T-helper 1 cell treated with Interleukin-12 subunit alpha and Interleukin-12 subunit beta and Interleukin-4 antibody, amounts not matched to agents 30 μg/mL and 1 μg/mL, for 36 hours (primary cell): ENCODE measurements at regions not wholly inside any gene's neighbourhood (a gene's known extent, or its start where the extent isn't known, plus 50 kb on each side); places are given as distances from the start of the nearest gene placed in this dataset.

ENCODE experiments used
- H3K27ac Mint-ChIP-seq: one replicate; pipeline ENCODE4 v1.8.0; 2021; ENCODE audit warnings: mild to moderate bottlenecking, mixed read lengths
- H3K27me3 Mint-ChIP-seq: one replicate; pipeline ENCODE4 v1.8.0; 2021; ENCODE audit warnings: low read depth, mixed read lengths
- H3K36me3 Mint-ChIP-seq: one replicate; pipeline ENCODE4 v1.8.0; 2021; ENCODE audit warnings: low read depth, mixed read lengths
- H3K4me1 Mint-ChIP-seq: one replicate; pipeline ENCODE4 v1.8.0; 2021; ENCODE audit warnings: low read depth, mixed read lengths
- H3K4me3 Mint-ChIP-seq: one replicate; pipeline ENCODE4 v1.8.0; 2021; ENCODE audit warnings: mild to moderate bottlenecking, moderate library complexity, mixed read lengths
- H3K9me3 Mint-ChIP-seq: one replicate; pipeline ENCODE4 v1.8.0; 2021; ENCODE audit warnings: mixed read lengths

DNA sequence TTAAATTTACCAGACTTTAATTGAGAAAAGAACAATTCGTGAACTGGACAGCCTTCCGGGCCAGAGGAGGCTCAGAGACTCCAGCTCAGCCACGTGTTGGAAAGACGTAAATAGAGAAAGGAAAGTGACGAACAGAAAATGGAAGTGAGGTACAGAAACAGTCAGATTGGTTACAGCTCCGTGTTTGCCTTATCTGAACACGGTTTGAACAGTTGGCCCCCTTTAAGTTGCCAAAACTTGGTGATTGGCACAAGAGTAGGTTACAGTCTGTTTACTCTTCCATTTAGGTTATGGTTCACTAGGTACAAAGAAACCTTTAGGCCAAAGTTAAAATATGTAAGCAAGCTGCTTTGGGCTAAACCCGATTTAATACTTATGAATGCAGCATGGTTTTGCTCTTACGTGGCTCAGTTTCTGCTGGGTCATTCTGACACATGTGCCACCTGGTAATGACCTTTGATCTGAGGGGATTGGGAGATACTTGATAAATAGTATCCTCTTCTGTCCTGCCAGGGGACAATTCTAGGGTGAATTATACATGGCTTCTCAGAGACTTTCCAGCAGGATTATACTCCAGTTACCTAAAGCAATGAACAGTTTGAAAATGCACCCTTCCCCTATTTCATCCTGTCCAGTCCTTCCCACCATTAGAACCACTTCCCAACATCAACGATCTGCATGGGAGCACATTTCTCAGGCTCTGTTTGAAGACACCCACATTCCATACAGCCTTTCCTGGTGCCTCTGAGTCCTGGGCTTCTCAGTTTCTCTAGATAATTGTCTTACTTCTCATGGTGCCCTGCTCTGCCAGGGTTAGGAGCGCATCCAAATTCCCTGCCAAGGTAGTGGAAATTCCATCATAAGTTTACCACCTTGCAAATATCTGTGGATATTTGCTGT lies 65.1 kb upstream of the TGIF1 start:
- Mint-ChIP-seq H3K27ac (no peak overlapping the region), H3K9me3 (no peaks in the 10 kb centered on the region), H3K36me3 (no peaks in the 10 kb centered on the region), H3K27me3 (no peaks in the 10 kb centered on the region), H3K4me1 (no peaks in the 10 kb centered on the region), H3K4me3 (no peak overlapping the region)

GRCh38 chr18:3388323-3388722 lies 61.6 kb upstream of the TGIF1 start:
- Mint-ChIP-seq H3K27ac (no peak overlapping the region), H3K4me3 (no peak overlapping the region), H3K27me3 (no peaks in the 10 kb centered on the region), H3K4me1 (no peaks in the 10 kb centered on the region), H3K9me3 (peaks cover 24% of the 10 kb centered on the region), H3K36me3 (no peaks in the 10 kb centered on the region)

DNA sequence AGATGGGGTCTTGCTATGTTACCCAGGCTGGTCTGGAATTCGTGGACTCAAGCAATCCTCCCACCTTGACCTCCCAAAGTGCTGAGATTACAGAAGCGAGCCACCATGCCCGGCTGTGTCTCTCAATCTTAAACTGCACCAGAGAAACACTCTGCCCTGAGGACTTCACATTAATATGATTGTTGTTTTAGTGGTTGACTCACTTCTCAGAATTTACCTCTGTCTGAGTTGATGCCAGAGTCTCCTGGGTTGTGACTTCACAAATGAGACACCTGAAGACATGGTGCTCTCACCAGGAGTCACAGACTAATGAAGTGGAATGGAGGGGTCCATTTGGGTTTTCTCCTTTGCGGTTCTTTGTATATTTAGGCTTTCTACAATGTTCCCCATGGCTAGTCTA lies 61.0 kb upstream of the TGIF1 start:
- Mint-ChIP-seq H3K27ac (no peak overlapping the region), H3K4me1 (no peaks in the 10 kb centered on the region), H3K36me3 (no peaks in the 10 kb centered on the region), H3K9me3 (peaks cover 28% of the 10 kb centered on the region), H3K4me3 (no peak overlapping the region), H3K27me3 (no peaks in the 10 kb centered on the region)

GRCh38 chr18:3389977-3390376 lies 60.0 kb upstream of the TGIF1 start:
- H3K27ac Mint-ChIP-seq = no peak overlapping the region
- H3K27me3 Mint-ChIP-seq = no peaks in the 10 kb centered on the region
- H3K9me3 Mint-ChIP-seq = peaks cover 36% of the 10 kb centered on the region
- H3K36me3 Mint-ChIP-seq = peaks cover 3% of the 10 kb centered on the region
- H3K4me1 Mint-ChIP-seq = no peaks in the 10 kb centered on the region
- no peak overlapping the region for H3K4me3 Mint-ChIP-seq

DNA sequence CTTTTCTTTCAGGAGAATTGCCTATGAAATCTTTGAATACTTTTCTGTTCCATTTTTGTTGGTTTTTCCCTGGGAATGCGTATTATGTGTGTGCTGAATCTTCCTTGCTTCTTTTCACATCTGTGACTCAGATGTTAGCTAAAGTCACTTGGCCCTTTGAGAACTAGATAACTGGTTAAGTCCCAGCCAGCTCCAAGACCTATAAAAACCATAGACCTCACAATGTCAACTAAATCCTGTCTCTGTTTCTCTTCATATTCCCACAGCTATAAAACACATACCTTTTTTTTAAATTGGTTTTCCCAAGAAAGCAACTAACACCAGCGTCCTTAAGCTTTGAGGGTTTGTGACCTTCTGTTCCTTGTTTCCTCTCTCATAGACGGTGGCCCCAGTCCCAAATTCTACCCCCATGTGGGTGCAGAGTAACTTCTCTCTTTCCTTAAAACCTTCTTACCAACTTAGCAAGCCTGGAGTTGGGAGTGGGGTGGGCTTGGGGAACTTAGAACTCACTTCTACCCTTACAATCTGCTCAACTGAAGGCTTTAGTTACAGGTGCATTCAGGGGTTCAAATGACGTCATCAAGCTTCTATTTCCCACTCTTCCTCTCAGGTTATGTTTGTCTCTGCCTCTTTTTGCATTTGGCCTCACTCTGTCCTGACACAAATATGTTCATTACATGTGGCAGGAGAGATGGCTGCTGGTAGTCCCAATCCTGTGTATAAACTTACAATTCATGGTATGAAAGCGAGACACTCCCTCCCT lies 58.1 kb upstream of the TGIF1 start:
- H3K27me3 Mint-ChIP-seq = no peaks in the 10 kb centered on the region

GRCh38 chr18:3392467-3392855 lies 57.5 kb upstream of the TGIF1 start:
- Mint-ChIP-seq H3K4me1 (no peaks in the 10 kb centered on the region), H3K27ac (no peak overlapping the region), H3K4me3 (no peak overlapping the region), H3K27me3 (no peaks in the 10 kb centered on the region), H3K36me3 (peaks cover 5% of the 10 kb centered on the region), H3K9me3 (peaks cover 46% of the 10 kb centered on the region)

More for the DNA sequence above, 58.1 kb upstream of the TGIF1 start:
- Mint-ChIP-seq H3K4me3 (no peak overlapping the region), H3K9me3 (peaks cover 42% of the 10 kb centered on the region), H3K4me1 (no peaks in the 10 kb centered on the region), H3K36me3 (peaks cover 5% of the 10 kb centered on the region), H3K27ac (no peak overlapping the region)

- Mint-ChIP-seq H3K36me3 (peaks cover 5% of the 10 kb centered on the region), H3K27me3 (no peaks in the 10 kb centered on the region), H3K27ac (no peak overlapping the region), H3K4me3 (no peak overlapping the region), H3K4me1 (no peaks in the 10 kb centered on the region), H3K9me3 (peaks cover 46% of the 10 kb centered on the region)
Observed at GRCh38 chr18:3394648-3395047, 55.3 kb upstream of the TGIF1 start.

GRCh38 chr18:3395466-3395865 lies 54.5 kb upstream of the TGIF1 start:
- Mint-ChIP-seq H3K4me1 (no peaks in the 10 kb centered on the region), H3K36me3 (peaks cover 5% of the 10 kb centered on the region), H3K4me3 (no peak overlapping the region), H3K27ac (no peak overlapping the region), H3K27me3 (no peaks in the 10 kb centered on the region), H3K9me3 (peaks cover 41% of the 10 kb centered on the region)

DNA sequence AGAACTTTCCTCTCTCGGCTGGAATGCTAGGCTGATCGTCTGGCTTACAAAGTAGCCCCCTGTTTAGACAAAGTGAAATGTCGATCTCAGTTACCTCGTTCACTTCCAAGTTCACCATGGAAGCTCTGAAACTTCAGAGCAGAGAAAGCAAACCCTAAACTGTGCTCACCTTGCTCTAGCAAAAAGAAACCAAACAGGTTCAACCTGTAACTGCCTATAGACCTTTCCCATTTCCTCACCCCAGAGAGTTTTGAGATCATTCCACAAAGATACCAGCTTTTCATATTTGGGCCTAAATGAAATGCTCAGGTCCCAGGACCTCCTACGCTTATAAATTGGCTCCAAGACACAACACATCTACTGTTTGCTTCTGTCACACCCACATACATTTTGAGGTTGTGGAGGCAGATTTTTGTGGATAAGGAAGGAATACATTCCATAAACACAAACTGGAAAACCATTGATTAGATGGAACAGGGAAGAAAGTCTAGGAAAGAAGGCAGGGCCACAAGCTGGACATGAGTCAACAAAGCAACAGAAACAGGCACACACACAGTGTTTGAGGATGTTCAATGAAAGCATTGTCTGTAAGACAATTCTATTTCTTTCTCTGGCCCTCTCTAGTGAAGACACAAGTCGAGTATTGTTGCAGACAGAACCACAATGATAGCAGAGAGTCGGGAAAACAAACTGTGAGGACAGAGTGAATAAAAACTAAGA lies 52.8 kb upstream of the TGIF1 start:
- Mint-ChIP-seq H3K27me3 (no peaks in the 10 kb centered on the region), H3K27ac (no peak overlapping the region), H3K4me3 (no peak overlapping the region), H3K36me3 (peaks cover 5% of the 10 kb centered on the region), H3K4me1 (no peaks in the 10 kb centered on the region), H3K9me3 (peaks cover 28% of the 10 kb centered on the region)

GRCh38 chr18:3397786-3398185 lies 52.2 kb upstream of the TGIF1 start:
- Mint-ChIP-seq H3K9me3 (peaks cover 25% of the 10 kb centered on the region), H3K4me1 (no peaks in the 10 kb centered on the region), H3K4me3 (no peak overlapping the region), H3K36me3 (peaks cover 5% of the 10 kb centered on the region), H3K27ac (no peak overlapping the region), H3K27me3 (no peaks in the 10 kb centered on the region)
